Activated naive CD4-positive, alpha-beta T cell treated with Interleukin-2 at 50 U/mL for 16 hours (primary cell): ENCODE measurements at regions not wholly inside any gene's neighbourhood (a gene's known extent, or its start where the extent isn't known, plus 50 kb on each side); places are given as distances from the start of the nearest gene placed in this dataset.

ENCODE experiments used
- DNase-seq: peaks from one replicate; pipeline ENCODE4 v3.0.0-alpha.2; 2020

- DNase-seq, result no peak
Observed at GRCh38 chr4:159503236-159504008, 400.5 kb downstream of the RAPGEF2 start.

- DNase-seq, result no peak
Observed at GRCh38 chr4:159504684-159505083, 401.8 kb downstream of the RAPGEF2 start.

- no peak for DNase-seq
Observed at GRCh38 chr4:159505266-159505975, 402.5 kb downstream of the RAPGEF2 start.

- no peak for DNase-seq
Observed at GRCh38 chr4:159506801-159507517, 404.1 kb downstream of the RAPGEF2 start.

- no peak for DNase-seq
Observed at GRCh38 chr4:159508917-159509500, 406.1 kb downstream of the RAPGEF2 start.

- DNase-seq, result no peak
Observed at GRCh38 chr4:159512348-159512747, 409.5 kb downstream of the RAPGEF2 start.

- DNase-seq, result no peak
Observed at GRCh38 chr4:159515314-159516025, 412.6 kb downstream of the RAPGEF2 start.

GRCh38 chr4:159516556-159517140, 413.8 kb downstream of the RAPGEF2 start:
- no peak for DNase-seq

GRCh38 chr4:159520074-159520473, 417.2 kb downstream of the RAPGEF2 start:
- no peak for DNase-seq

- DNase-seq, result no peak
Observed at GRCh38 chr4:159526172-159526571, 423.3 kb downstream of the RAPGEF2 start.

- DNase-seq, result no peak
Observed at GRCh38 chr4:159534655-159535054, 431.8 kb downstream of the RAPGEF2 start.

- no peak for DNase-seq
Observed at GRCh38 chr4:159538556-159538955, 435.7 kb downstream of the RAPGEF2 start.

- no peak for DNase-seq
Observed at GRCh38 chr4:159540038-159540437, 437.2 kb downstream of the RAPGEF2 start.

- DNase-seq, result no peak
Observed at GRCh38 chr4:159540501-159540900, 437.6 kb downstream of the RAPGEF2 start.

GRCh38 chr4:159541143-159541542, 438.3 kb downstream of the RAPGEF2 start:
- no peak for DNase-seq

- no peak for DNase-seq
Observed at GRCh38 chr4:159542296-159542695, 439.4 kb downstream of the RAPGEF2 start.

GRCh38 chr4:159543831-159544230, 441.0 kb downstream of the RAPGEF2 start:
- DNase-seq, result no peak

GRCh38 chr4:159545556-159545955, 442.7 kb downstream of the RAPGEF2 start:
- DNase-seq, result no peak

- DNase-seq, result no peak
Observed at GRCh38 chr4:159547645-159548308, 444.9 kb downstream of the RAPGEF2 start.

- no peak for DNase-seq
Observed at GRCh38 chr4:159549098-159549518, 446.2 kb downstream of the RAPGEF2 start.

GRCh38 chr4:159551281-159551680, 448.4 kb downstream of the RAPGEF2 start:
- no peak for DNase-seq
